ENCODE measurements at regions not wholly inside any gene's neighbourhood (a gene's known extent, or its start where the extent isn't known, plus 50 kb on each side); places are given as distances from the start of the nearest gene placed in this dataset.

DNA sequence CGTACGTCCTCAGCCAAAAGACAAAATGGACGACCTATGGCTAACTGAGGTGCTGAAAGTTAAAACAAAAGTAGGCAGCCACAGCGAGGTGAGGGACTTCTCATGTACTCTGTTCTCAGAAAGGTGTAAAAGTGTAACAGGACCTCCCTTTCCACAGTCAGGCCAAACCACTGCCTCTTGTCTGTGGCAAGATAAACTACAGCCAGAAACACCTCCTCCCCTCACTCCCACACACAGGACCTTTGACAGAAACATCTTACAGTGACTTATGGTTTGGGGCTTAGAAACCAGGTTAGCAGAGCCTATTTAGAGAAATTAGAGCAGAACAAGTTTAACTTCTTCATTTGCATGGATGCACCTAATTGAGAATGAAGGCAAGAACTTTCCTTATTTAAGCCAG, 499.1 kb upstream of the GRIN3A start:
- TF ChIP-seq, protein P1, sequence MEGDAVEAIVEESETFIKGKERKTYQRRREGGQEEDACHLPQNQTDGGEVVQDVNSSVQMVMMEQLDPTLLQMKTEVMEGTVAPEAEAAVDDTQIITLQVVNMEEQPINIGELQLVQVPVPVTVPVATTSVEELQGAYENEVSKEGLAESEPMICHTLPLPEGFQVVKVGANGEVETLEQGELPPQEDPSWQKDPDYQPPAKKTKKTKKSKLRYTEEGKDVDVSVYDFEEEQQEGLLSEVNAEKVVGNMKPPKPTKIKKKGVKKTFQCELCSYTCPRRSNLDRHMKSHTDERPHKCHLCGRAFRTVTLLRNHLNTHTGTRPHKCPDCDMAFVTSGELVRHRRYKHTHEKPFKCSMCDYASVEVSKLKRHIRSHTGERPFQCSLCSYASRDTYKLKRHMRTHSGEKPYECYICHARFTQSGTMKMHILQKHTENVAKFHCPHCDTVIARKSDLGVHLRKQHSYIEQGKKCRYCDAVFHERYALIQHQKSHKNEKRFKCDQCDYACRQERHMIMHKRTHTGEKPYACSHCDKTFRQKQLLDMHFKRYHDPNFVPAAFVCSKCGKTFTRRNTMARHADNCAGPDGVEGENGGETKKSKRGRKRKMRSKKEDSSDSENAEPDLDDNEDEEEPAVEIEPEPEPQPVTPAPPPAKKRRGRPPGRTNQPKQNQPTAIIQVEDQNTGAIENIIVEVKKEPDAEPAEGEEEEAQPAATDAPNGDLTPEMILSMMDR (conservative IDR thresholded peaks at IDR 0.05 in 1 of 2, IDR thresholded peaks at IDR 0.05 in 1 of 2; ENCODE audit: extremely low read depth in 1 of 2, insufficient read depth in 1 of 2, low read depth in 1 of 2, low read length in 2 of 2): no peak
- no peak for TF ChIP-seq EZH2 (IDR thresholded peaks at IDR 0.05; ENCODE audit: borderline replicate concordance, low read length)

Measured in mammary epithelial cell (primary cell).